Cardiac fibroblast (primary cell): ENCODE measurements at regions not wholly inside any gene's neighbourhood (a gene's known extent, or its start where the extent isn't known, plus 50 kb on each side); places are given as distances from the start of the nearest gene placed in this dataset.

Experiments used
- DNase-seq, 2 donors: peaks; one replicate each; pipeline versions ENCODE4 v3.0.0 to v3.0.0-alpha.2; 2010; ENCODE audit warnings: low read depth in 2 of 2
- H3K4me3 ChIP-seq, 2 donors: replicated peaks in 1 of 2; 1 replicate in 1 of 2; 2 replicates in 1 of 2; pipeline ENCODE4 v1.5.1; 2011; ENCODE audit warnings: low read depth in 2 of 2, low read length in 2 of 2, mild to moderate bottlenecking in 2 of 2, moderate library complexity in 1 of 2
- CTCF ChIP-seq: IDR thresholded peaks from one replicate; pipeline ENCODE4 v1.5.1; 2011; ENCODE audit warnings: low read depth, mild to moderate bottlenecking, low read length, inconsistent platforms

- no peak for TF ChIP-seq CTCF
- H3K4me3 ChIP-seq = no peak overlapping the region
- no peak for DNase-seq
Measured at GRCh38 chr2:15802657-15803542, 137.4 kb upstream of the MYCN start.

GRCh38 chr2:15803543-15804245 lies 136.7 kb upstream of the MYCN start:
- DNase-seq = no peak
- no peak for TF ChIP-seq CTCF
- no peak overlapping the region for H3K4me3 ChIP-seq

GRCh38 chr2:15804246-15804619 lies 136.1 kb upstream of the MYCN start:
- H3K4me3 ChIP-seq = no peak overlapping the region
- DNase-seq = no peak
- no peak for TF ChIP-seq CTCF

- no peak for DNase-seq
- no peak overlapping the region for H3K4me3 ChIP-seq
- no peak for TF ChIP-seq CTCF
Measured at GRCh38 chr2:15804691-15805090, 135.7 kb upstream of the MYCN start.

- no peak overlapping the region for H3K4me3 ChIP-seq
- DNase-seq = no peak
- TF ChIP-seq CTCF = no peak
Measured at GRCh38 chr2:15805206-15805605, 135.1 kb upstream of the MYCN start.

GRCh38 chr2:15805772-15806171 lies 134.6 kb upstream of the MYCN start:
- no peak for TF ChIP-seq CTCF
- DNase-seq = no peak
- H3K4me3 ChIP-seq = no peak overlapping the region
